K562 (cell line): ENCODE measurements at regions not wholly inside any gene's neighbourhood (a gene's known extent, or its start where the extent isn't known, plus 50 kb on each side); places are given as distances from the start of the nearest gene placed in this dataset.
"Not testable (repeated sequence)": the region's sequence is repeated elsewhere in the genome, so short reads cannot be mapped to it uniquely, and the experiment has no call there.

Source experiments
- ATF1 ChIP-seq, 2 experiments: fragments of 450-650 bp in 1 of 2; IDR thresholded peaks; 2 replicates each; pipeline ENCODE4 v1.6.1; 2016; ENCODE audit warnings: missing compliant biosample characterization in 1 of 2, missing genetic modification characterization in 1 of 2
- BHLHE40 ChIP-seq: IDR thresholded peaks from 2 replicates; pipeline ENCODE4 v1.6.1; 2011; ENCODE audit warnings: low read length, improper control_type of control experiment
- CTCF ChIP-seq, 3 experiments: IDR thresholded peaks in 2 of 3; conservative IDR thresholded peaks in 1 of 3; 2 replicates each; pipeline ENCODE4 v1.5.1; 2011 to 2012; ENCODE audit warnings: low read length in 3 of 3, mild to moderate bottlenecking in 3 of 3, control low read depth in 2 of 3, improper control_type of control experiment in 1 of 3, inconsistent platforms in 1 of 3, low read depth in 1 of 3, mixed read lengths in 1 of 3, moderate library complexity in 1 of 3; ENCODE audit not compliant: insufficient read depth in 2 of 3
- JUN ChIP-seq, 2 experiments: sonication (generic) in 1 of 2; formaldehyde crosslinking in 1 of 2; IDR thresholded peaks; 2 replicates each; pipeline versions ENCODE4 v1.6.1 to v1.8.0; 2012 to 2022; ENCODE audit warnings: borderline replicate concordance in 2 of 2, mild to moderate bottlenecking in 2 of 2, improper control_type of control experiment in 1 of 2, low read depth in 1 of 2, low read length in 1 of 2, missing genetic modification reagents in 1 of 2
- PTBP1 ChIP-seq: fragments of 200-400 bp; formaldehyde crosslinking; IDR thresholded peaks from 2 replicates; pipeline ENCODE4 v1.6.1; 2017; ENCODE audit warnings: low read depth, low read length
- RB1 ChIP-seq: fragments of 450-650 bp; IDR thresholded peaks from 2 replicates; pipeline ENCODE4 v1.6.1; 2017; ENCODE audit warnings: low read depth, mild to moderate bottlenecking
- RFX7 ChIP-seq: fragments of 250-450 bp; sonication (Bioruptor Pico); IDR thresholded peaks from 2 replicates; pipeline ENCODE4 v1.5.1; 2021; ENCODE audit warnings: mild to moderate bottlenecking
- SP1 ChIP-seq: sonication (generic); formaldehyde crosslinking; IDR thresholded peaks from 2 replicates; pipeline ENCODE4 v1.8.1; 2022; ENCODE audit warnings: mild to moderate bottlenecking, missing genetic modification reagents
- TCF7L2 ChIP-seq: fragments of 150-350 bp; IDR thresholded peaks from 2 replicates; pipeline ENCODE4 v1.6.1; 2016; ENCODE audit warnings: low read depth, mild to moderate bottlenecking, low read length, moderate library complexity
- ZNF224 ChIP-seq: sonication (generic); formaldehyde crosslinking; IDR thresholded peaks from 2 replicates; pipeline ENCODE4 v1.8.0; 2022; ENCODE audit warnings: mild to moderate bottlenecking, missing genetic modification reagents
- ZNF586 ChIP-seq: fragments of 450-650 bp; formaldehyde crosslinking; conservative IDR thresholded peaks from 2 replicates; pipeline ENCODE4 v1.4.0; 2020; ENCODE audit warnings: mild to moderate bottlenecking, moderate library complexity

GRCh38 chr11:67793750-67794149 lies 119.3 kb upstream of the ALDH3B2 start:
- not testable (repeated sequence) for TF ChIP-seq SP1 (CRISPR knock-in tag); RFX7 (CRISPR knock-in tag); JUN (IDR thresholded peaks at IDR 0.05; ENCODE audit: borderline replicate concordance, low read depth, low read length); JUN (CRISPR knock-in tag; IDR thresholded peaks at IDR 0.05; ENCODE audit: borderline replicate concordance); CTCF (IDR thresholded peaks at IDR 0.05 in 2 of 3, conservative IDR thresholded peaks at IDR 0.05 in 1 of 3; ENCODE audit: insufficient read depth in 2 of 3, low read depth in 1 of 3, low read length in 3 of 3); ZNF224 (CRISPR knock-in tag); ZNF586 (CRISPR knock-in tag); ATF1 (CRISPR knock-in tag; IDR thresholded peaks at IDR 0.05); ATF1 (tag; IDR thresholded peaks at IDR 0.05); PTBP1; BHLHE40; RB1; TCF7L2
